Common myeloid progenitor, CD34-positive (primary cell): ENCODE measurements at regions not wholly inside any gene's neighbourhood (a gene's known extent, or its start where the extent isn't known, plus 50 kb on each side); places are given as distances from the start of the nearest gene placed in this dataset.
"Not testable (repeated sequence)": the region's sequence is repeated elsewhere in the genome, so short reads cannot be mapped to it uniquely, and the experiment has no call there.

Experiments used
- CTCF ChIA-PET: fragments of 350-600 bp; sonication (Branson Sonifier 250); formaldehyde crosslinking; loops from one replicate; lab custom pipeline; 2021; ENCODE audit warnings: antibody characterized with exemption; lab: Charles Lee
- POLR2A ChIA-PET: fragments of 350-600 bp; sonication (Branson Sonifier 250); formaldehyde crosslinking; loops from one replicate; lab custom pipeline; 2021; ENCODE audit warnings: antibody characterized with exemption; lab: Charles Lee
- DNase-seq, 3 donors: peaks; one replicate each; pipeline versions ENCODE4 v3.0.0 to v3.0.0-alpha.2; 2013
- H3K27ac ChIP-seq, 2 experiments: 1 replicate in 1 of 2; 2 replicates in 1 of 2; pipeline ENCODE4 v1.7.0; 2013; ENCODE audit warnings: inconsistent platforms in 2 of 2, low read length in 2 of 2, mild to moderate bottlenecking in 2 of 2, low read depth in 1 of 2, moderate library complexity in 1 of 2; ENCODE audit not compliant: severe bottlenecking in 2 of 2, insufficient read depth in 1 of 2, poor library complexity in 1 of 2
- H3K27me3 ChIP-seq, 5 experiments: replicated peaks in 2 of 5; 1 replicate in 3 of 5; 2 replicates in 2 of 5; pipeline versions ENCODE4 v1.6.1 to v1.7.0; 2013; ENCODE audit warnings: low read length in 4 of 5, mild to moderate bottlenecking in 2 of 5, moderate library complexity in 2 of 5, inconsistent platforms in 1 of 5; ENCODE audit not compliant: insufficient read depth in 5 of 5, control insufficient read depth in 4 of 5
- H3K36me3 ChIP-seq, 4 experiments: 1 replicate in 2 of 4; 2 replicates in 2 of 4; pipeline versions ENCODE4 v1.6.1 to v1.7.0; 2013; ENCODE audit warnings: low read length in 3 of 4, control low read depth in 1 of 4, mild to moderate bottlenecking in 1 of 4; ENCODE audit not compliant: control insufficient read depth in 4 of 4, insufficient read depth in 4 of 4
- H3K4me1 ChIP-seq, 4 experiments: 1 replicate in 3 of 4; 2 replicates in 1 of 4; pipeline versions ENCODE4 v1.6.1 to v1.7.1; 2013; ENCODE audit warnings: low read length in 3 of 4, mild to moderate bottlenecking in 3 of 4, control low read depth in 1 of 4, inconsistent platforms in 1 of 4, moderate library complexity in 1 of 4; ENCODE audit not compliant: control insufficient read depth in 4 of 4, insufficient read depth in 4 of 4; ENCODE audit errors: control extremely low read depth in 1 of 4
- H3K4me3 ChIP-seq, 7 experiments: 1 replicate in 4 of 7; 2 replicates in 3 of 7; pipeline versions ENCODE4 v1.5.1 to v1.7.0; 2013; ENCODE audit warnings: mild to moderate bottlenecking in 7 of 7, low read length in 6 of 7, moderate library complexity in 6 of 7, inconsistent platforms in 2 of 7, low read depth in 2 of 7, control low read depth in 1 of 7; ENCODE audit not compliant: insufficient read depth in 4 of 7, control insufficient read depth in 1 of 7; ENCODE audit errors: extremely low read depth in 1 of 7
- H3K9me3 ChIP-seq, 5 experiments: 1 replicate in 4 of 5; 2 replicates in 1 of 5; pipeline versions ENCODE4 v1.6.1 to v1.7.1; 2013; ENCODE audit warnings: low read length in 4 of 5, mild to moderate bottlenecking in 2 of 5, inconsistent platforms in 1 of 5, low read depth in 1 of 5, moderate library complexity in 1 of 5; ENCODE audit not compliant: control insufficient read depth in 4 of 5, insufficient read depth in 2 of 5; ENCODE audit errors: control extremely low read depth in 1 of 5
- WGBS: methylation state at CpG from one replicate; pipeline ENCODE4 v1.1.5; 2013; ENCODE audit not compliant: insufficient coverage; 5-methylcytosine and 5-hydroxymethylcytosine counted together

GRCh38 chr7:73156510-73157168, 70.8 kb upstream of the SPDYE9 start:
- H3K27ac ChIP-seq, H3K9me3 ChIP-seq, H3K4me1 ChIP-seq, H3K36me3 ChIP-seq, DNase-seq, CTCF ChIA-PET, H3K4me3 ChIP-seq, H3K27me3 ChIP-seq, POLR2A ChIA-PET: not testable (repeated sequence)
- no CpG with 5 or more reads among the region's 17 CpGs for WGBS

GRCh38 chr7:73154586-73155038, 68.8 kb upstream of the SPDYE9 start:
- H3K4me1 ChIP-seq, POLR2A ChIA-PET, H3K36me3 ChIP-seq, H3K27me3 ChIP-seq, H3K9me3 ChIP-seq, CTCF ChIA-PET, H3K27ac ChIP-seq: not testable (repeated sequence)
- 0% methylated on average over 8 of the region's 48 CpGs for WGBS
- DNase-seq: peak; percentile 39 to 82 (median 73)
- peak overlapping the region in 3 of 7 experiments; percentile 38 to 66 (median 48) for H3K4me3 ChIP-seq

GRCh38 chr7:73153921-73154585, 68.2 kb upstream of the SPDYE9 start:
- WGBS: no CpG with 5 or more reads among the region's 23 CpGs
- H3K4me1 ChIP-seq, H3K27me3 ChIP-seq, H3K9me3 ChIP-seq, H3K36me3 ChIP-seq, POLR2A ChIA-PET, DNase-seq, H3K27ac ChIP-seq, CTCF ChIA-PET: not testable (repeated sequence)
- H3K4me3 ChIP-seq: peak overlapping the region in 2 of 7 experiments; percentile 11 to 45

- POLR2A ChIA-PET, H3K9me3 ChIP-seq, H3K27me3 ChIP-seq, H3K4me3 ChIP-seq, H3K27ac ChIP-seq, DNase-seq, CTCF ChIA-PET, H3K36me3 ChIP-seq, H3K4me1 ChIP-seq: not testable (repeated sequence)
- WGBS: no CpG with 5 or more reads among the region's 2 CpGs
These were observed 62.7 kb upstream of the SPDYE9 start for GRCh38 chr7:73148570-73148969.

- H3K9me3 ChIP-seq, H3K27me3 ChIP-seq, H3K4me1 ChIP-seq, DNase-seq, POLR2A ChIA-PET, CTCF ChIA-PET, H3K4me3 ChIP-seq, H3K27ac ChIP-seq, H3K36me3 ChIP-seq: not testable (repeated sequence)
- no CpG with 5 or more reads among the region's 6 CpGs for WGBS
These were observed 61.8 kb upstream of the SPDYE9 start for GRCh38 chr7:73147681-73148080.

- WGBS: no CpG with 5 or more reads among the region's 8 CpGs
- H3K36me3 ChIP-seq, POLR2A ChIA-PET, H3K4me3 ChIP-seq, H3K27ac ChIP-seq, H3K9me3 ChIP-seq, H3K27me3 ChIP-seq, CTCF ChIA-PET, H3K4me1 ChIP-seq, DNase-seq: not testable (repeated sequence)
These were observed 58.2 kb upstream of the SPDYE9 start for GRCh38 chr7:73143993-73144392.

- DNase-seq, CTCF ChIA-PET, H3K9me3 ChIP-seq, H3K27ac ChIP-seq, H3K27me3 ChIP-seq, H3K4me1 ChIP-seq, H3K36me3 ChIP-seq, POLR2A ChIA-PET, H3K4me3 ChIP-seq: not testable (repeated sequence)
- WGBS: no CpG with 5 or more reads among the region's 3 CpGs
These were observed 52.1 kb upstream of the SPDYE9 start for GRCh38 chr7:73137922-73138321.
